ENCODE measurements at regions not wholly inside any gene's neighbourhood (a gene's known extent, or its start where the extent isn't known, plus 50 kb on each side); places are given as distances from the start of the nearest gene placed in this dataset.
A peak's percentile ranks its signal among the peaks of the same experiment; 100 is the strongest.

DNA sequence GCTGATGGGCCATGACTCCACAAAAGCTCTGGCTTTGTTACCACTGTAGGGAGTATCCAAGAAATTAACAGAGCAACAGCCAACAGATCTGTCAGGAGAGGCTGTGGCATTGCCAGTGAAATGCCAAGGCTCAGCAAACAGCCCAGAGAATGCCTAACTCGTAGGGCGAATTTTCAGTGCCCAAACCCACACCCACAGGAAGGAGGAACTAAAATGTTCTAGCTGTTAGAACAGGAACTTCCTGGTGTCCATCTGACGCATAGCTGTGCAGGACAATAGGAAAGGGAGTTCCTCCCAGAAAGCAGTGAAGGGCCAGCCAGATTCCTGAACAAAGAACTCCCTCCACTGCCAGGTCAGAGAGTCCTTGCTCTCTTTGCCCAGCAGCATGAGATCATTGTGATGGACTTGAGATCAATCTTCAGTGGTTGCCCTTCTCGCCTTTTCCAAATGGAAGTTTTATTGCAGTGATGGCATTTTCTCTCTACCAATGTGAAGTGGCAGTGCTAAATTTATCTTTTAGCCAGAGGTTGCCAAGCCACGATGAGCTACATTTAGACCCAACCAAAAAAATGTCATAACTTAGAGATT is 224.2 kb upstream of the STARD13 start:
- peak; percentile 93 for DNase-seq (ENCODE audit: low read depth)
- TF ChIP-seq, protein P1, sequence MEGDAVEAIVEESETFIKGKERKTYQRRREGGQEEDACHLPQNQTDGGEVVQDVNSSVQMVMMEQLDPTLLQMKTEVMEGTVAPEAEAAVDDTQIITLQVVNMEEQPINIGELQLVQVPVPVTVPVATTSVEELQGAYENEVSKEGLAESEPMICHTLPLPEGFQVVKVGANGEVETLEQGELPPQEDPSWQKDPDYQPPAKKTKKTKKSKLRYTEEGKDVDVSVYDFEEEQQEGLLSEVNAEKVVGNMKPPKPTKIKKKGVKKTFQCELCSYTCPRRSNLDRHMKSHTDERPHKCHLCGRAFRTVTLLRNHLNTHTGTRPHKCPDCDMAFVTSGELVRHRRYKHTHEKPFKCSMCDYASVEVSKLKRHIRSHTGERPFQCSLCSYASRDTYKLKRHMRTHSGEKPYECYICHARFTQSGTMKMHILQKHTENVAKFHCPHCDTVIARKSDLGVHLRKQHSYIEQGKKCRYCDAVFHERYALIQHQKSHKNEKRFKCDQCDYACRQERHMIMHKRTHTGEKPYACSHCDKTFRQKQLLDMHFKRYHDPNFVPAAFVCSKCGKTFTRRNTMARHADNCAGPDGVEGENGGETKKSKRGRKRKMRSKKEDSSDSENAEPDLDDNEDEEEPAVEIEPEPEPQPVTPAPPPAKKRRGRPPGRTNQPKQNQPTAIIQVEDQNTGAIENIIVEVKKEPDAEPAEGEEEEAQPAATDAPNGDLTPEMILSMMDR (IDR thresholded peaks at IDR 0.05; ENCODE audit: insufficient read depth, low read length) = no peak
- H3K4me3 ChIP-seq (ENCODE audit: low read depth, low read length) = no peak overlapping the region

DNA sequence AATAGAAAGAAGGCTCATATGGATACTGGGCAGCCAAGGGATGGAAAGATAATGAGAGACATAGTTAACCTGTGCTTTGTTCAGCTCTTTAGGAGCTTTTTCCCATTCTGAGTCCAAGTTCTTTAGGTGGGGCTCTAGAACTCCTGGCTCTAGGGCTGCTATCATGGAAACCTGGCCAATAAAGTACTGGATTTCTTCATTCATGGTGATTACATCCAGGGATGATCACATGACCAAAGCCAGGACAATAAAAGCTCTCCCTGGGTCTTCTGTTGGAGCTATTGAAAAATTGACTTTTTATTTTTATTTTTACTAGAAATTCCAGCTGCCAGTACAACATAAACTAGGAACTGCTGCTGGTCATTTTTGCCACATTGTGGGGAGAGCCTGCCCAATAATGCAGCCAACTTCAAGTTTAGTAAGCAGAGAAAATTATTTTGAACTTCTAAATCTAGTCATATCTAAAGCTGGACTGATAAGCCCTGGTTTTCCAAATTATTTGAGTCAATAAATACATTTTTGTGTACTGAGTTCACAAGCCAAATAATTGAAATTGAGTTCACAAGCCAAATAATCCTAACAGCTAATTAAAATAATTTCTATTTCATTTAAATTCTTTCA is 224.9 kb upstream of the STARD13 start:
- TF ChIP-seq, protein P1 (IDR thresholded peaks at IDR 0.05; ENCODE audit: insufficient read depth, low read length) = no peak
- no peak overlapping the region for H3K4me3 ChIP-seq (ENCODE audit: low read depth, low read length)
- DNase-seq (ENCODE audit: low read depth) = peak; percentile 82

DNA sequence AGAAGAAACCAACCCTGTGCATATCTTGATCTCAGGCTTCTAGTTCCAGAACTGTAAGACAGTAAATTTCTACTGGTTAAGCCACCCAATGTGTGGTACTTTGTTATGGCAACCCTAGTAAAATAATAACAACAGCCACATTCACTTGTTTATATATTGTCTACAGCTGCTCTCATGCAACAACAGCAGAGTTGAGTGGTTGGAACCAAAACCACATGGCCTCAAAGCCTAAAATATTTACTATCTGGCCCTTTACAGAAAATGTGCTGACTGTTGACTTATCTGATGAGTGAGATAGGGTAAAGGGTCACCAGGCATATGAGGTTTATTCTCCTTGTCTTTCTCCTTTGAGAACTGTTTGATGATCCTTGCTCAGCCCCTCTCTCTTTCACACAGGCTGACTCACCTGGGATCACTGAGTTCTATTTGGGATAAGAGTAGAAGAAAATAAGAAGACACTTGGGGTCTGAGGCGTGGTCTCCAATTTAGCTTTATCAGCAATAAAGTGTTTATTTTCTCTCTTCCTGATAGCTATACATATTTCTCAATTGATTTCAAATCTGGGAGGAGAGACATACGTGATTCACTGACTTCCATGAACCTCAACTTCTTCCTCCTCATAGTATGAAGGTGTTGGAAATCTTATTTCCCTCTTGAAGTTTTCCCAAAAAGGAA is 227.5 kb upstream of the STARD13 start:
- TF ChIP-seq, protein P1 (IDR thresholded peaks at IDR 0.05; ENCODE audit: insufficient read depth, low read length) = no peak
- no peak overlapping the region for H3K4me3 ChIP-seq (ENCODE audit: low read depth, low read length)
- no peak for DNase-seq (ENCODE audit: low read depth)

DNA sequence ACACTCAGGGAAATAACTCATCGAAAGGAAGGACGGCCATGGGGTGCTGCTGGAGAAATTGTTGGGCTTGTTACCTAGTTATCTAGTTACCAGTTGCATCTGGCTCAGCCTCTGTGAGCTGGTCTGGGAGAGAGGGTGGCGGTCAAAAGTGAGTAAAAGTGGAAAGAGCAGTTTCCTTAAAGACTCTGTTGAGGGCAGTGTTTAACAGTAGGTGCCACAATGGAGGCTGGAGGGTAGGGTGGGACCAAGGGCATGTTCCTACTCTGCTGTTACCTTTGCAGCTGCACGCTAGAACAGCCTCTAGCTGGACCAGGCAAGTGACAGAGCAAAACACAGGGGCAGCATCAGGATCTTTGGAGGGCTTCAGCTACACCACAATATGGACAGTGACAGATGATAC is 228.8 kb upstream of the STARD13 start:
- TF ChIP-seq, protein P1 (IDR thresholded peaks at IDR 0.05; ENCODE audit: insufficient read depth, low read length) = no peak
- DNase-seq (ENCODE audit: low read depth) = no peak

DNA sequence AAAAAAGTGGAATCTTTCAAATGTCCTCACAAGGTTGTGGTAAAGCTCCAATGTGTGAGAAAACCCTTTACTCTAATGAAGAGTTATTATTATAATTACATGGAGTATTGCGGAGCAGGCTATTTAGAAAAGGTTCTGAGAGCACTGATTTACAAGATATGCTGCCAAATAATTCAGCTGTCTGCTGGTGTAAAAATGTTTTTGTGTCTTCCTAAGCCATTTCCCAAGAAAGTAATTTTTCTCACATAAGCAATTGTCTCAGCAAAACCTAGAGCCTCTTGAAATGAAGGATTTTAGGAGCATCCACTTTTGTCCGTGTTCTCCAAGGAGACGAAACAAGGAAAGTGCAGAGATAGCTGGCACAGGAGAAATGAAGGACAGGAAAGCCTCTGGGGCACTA is 229.6 kb upstream of the STARD13 start:
- no peak overlapping the region for H3K4me3 ChIP-seq (ENCODE audit: low read depth, low read length)
- no peak for DNase-seq (ENCODE audit: low read depth)
- TF ChIP-seq, protein P1 (IDR thresholded peaks at IDR 0.05; ENCODE audit: insufficient read depth, low read length) = no peak

More for the DNA sequence above, 228.8 kb upstream of the STARD13 start:
- no peak overlapping the region for H3K4me3 ChIP-seq (ENCODE audit: low read depth, low read length)

DNA sequence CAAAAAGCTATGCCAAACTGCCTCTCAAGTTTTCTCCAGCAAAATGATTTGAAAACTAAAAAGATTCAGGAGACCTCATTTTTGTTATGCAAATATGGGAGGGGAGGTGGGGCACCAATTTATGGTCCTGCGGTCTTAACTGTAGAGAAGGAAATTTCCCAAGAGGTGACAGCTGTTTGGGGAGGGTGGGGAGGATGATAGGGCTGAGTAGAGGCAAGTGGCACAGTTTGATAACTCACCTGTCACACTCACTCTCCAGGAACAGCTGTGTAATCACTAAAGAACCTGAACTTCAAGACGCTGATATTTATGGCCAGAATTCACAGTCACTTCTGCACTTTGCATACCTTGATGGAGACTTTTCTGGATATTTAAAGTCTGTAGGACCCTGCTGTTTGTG is 232.9 kb upstream of the STARD13 start:
- TF ChIP-seq, protein P1 (IDR thresholded peaks at IDR 0.05; ENCODE audit: insufficient read depth, low read length) = no peak
- no peak for DNase-seq (ENCODE audit: low read depth)
- H3K4me3 ChIP-seq (ENCODE audit: low read depth, low read length) = no peak overlapping the region

Measured in fibroblast of the aortic adventitia (primary cell).